Muscle layer of colon (tissue), 2 donors: ENCODE measurements at regions not wholly inside any gene's neighbourhood (a gene's known extent, or its start where the extent isn't known, plus 50 kb on each side); places are given as distances from the start of the nearest gene placed in this dataset.
"Not testable (repeated sequence)": the region's sequence is repeated elsewhere in the genome, so short reads cannot be mapped to it uniquely, and the experiment has no call there.

Experiments used
- H3K27ac ChIP-seq: one replicate; pipeline ENCODE4 v1.7.0; 2013; ENCODE audit warnings: low read depth, mild to moderate bottlenecking, low read length, moderate library complexity
- H3K27me3 ChIP-seq, 2 donors: one replicate each; pipeline ENCODE4 v1.7.0; 2013; ENCODE audit warnings: low read length in 2 of 2, mild to moderate bottlenecking in 2 of 2; ENCODE audit not compliant: insufficient read depth in 2 of 2, control insufficient read depth in 1 of 2
- H3K36me3 ChIP-seq: one replicate; pipeline ENCODE4 v1.7.0; 2013; ENCODE audit warnings: mild to moderate bottlenecking, low read length; ENCODE audit not compliant: insufficient read depth
- H3K4me1 ChIP-seq: one replicate; pipeline ENCODE4 v1.7.0; 2013; ENCODE audit warnings: mild to moderate bottlenecking, low read length; ENCODE audit not compliant: insufficient read depth
- H3K4me3 ChIP-seq, 2 donors: one replicate each; pipeline ENCODE4 v1.7.0; 2013; ENCODE audit warnings: low read length in 2 of 2, low read depth in 1 of 2, mild to moderate bottlenecking in 1 of 2, moderate library complexity in 1 of 2
- H3K9ac ChIP-seq: one replicate; pipeline ENCODE4 v1.7.0; 2013; ENCODE audit warnings: low read length
- H3K9me3 ChIP-seq: one replicate; pipeline ENCODE4 v1.7.0; 2013; ENCODE audit warnings: mild to moderate bottlenecking, low read length
- donor health status: abdominal sarcoma.
- donor health status: Adenocarcinoma of cecum.

DNA sequence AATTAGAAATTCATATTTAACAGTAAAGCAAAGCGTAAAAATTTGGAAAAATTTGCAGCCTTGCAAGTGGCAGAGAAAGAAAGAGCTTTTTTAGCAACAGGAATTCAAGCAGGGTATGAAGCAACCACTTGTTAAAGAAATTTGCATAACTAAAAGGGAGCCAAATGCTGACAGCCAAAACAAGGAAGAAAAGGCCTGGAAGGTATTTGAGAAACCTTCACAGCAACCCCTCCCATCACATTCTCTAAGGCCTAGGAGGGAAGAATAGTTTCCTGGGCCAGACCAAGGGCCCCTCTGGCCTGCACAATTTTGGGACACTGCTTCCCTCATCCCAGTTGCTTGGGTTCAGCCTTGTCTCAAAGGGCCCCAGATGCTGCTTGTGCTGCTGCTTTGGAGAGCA lies 672.4 kb upstream of the TMPRSS15 start:
- H3K4me1 ChIP-seq = no peaks in the 10 kb centered on the region
- H3K27ac ChIP-seq = no peak overlapping the region
- no peaks in the 10 kb centered on the region for H3K27me3 ChIP-seq
- no peaks in the 10 kb centered on the region for H3K9me3 ChIP-seq
- H3K9ac ChIP-seq = no peak overlapping the region
- no peaks in the 10 kb centered on the region for H3K36me3 ChIP-seq
- H3K4me3 ChIP-seq = no peak overlapping the region

GRCh38 chr21:19109694-19110093 lies 706.1 kb upstream of the TMPRSS15 start:
- no peaks in the 10 kb centered on the region for H3K9me3 ChIP-seq
- H3K27ac ChIP-seq = no peak overlapping the region

DNA sequence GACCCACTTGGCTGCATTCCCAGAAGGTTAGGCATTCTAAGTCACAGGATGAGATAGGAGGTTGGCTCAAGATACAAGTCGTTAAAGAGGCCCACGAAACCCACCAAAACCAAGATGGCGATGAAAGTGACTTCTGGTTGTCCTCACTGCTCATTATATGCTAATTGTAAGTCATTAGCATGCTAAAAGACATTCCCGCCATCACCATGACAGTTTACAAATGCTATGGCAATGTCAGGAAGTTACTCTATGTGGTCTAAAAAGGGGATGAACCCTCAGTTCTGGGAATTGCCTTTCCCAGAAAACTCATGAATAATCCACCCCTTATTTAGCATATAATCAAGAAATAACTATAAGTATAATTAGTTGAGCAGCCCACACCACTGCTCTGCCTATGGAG lies 715.7 kb upstream of the TMPRSS15 start:
- H3K9ac ChIP-seq, H3K4me1 ChIP-seq, H3K27ac ChIP-seq, H3K4me3 ChIP-seq, H3K36me3 ChIP-seq, H3K9me3 ChIP-seq, H3K27me3 ChIP-seq: not testable (repeated sequence)

More at GRCh38 chr21:19109694-19110093, 706.1 kb upstream of the TMPRSS15 start:
- Histone ChIP-seq H3K36me3 (no peaks in the 10 kb centered on the region), H3K4me1 (no peaks in the 10 kb centered on the region), H3K4me3 (no peak overlapping the region), H3K9ac (no peak overlapping the region), H3K27me3 (no peaks in the 10 kb centered on the region)

DNA sequence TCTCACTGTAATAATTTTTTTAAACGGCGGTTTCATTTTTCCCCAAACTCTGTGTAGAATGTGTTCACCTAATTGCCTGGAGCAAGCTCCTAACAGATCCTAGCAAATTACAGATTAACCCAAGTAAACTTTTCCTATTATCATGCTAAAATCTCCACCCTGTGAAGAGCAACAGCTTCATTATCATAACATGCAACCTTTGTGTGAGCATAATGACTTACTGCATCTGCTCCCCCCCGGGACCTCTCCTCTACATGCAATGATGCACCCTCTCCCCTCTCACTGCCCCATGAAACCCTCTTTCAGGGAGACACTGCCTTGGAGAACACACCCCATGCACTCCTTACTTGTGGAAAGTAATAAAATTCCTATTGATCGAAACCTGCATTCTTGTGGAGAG lies 717.0 kb upstream of the TMPRSS15 start:
- no peaks in the 10 kb centered on the region for H3K4me1 ChIP-seq
- no peaks in the 10 kb centered on the region for H3K9me3 ChIP-seq
- no peak overlapping the region for H3K4me3 ChIP-seq
- no peaks in the 10 kb centered on the region for H3K36me3 ChIP-seq
- H3K27me3 ChIP-seq = no peaks in the 10 kb centered on the region
- H3K27ac ChIP-seq = no peak overlapping the region
- H3K9ac ChIP-seq = no peak overlapping the region

- Histone ChIP-seq H3K4me1 (no peaks in the 10 kb centered on the region), H3K36me3 (no peaks in the 10 kb centered on the region), H3K27me3 (no peaks in the 10 kb centered on the region), H3K9ac (no peak overlapping the region), H3K9me3 (no peaks in the 10 kb centered on the region), H3K4me3 (no peak overlapping the region), H3K27ac (no peak overlapping the region)
Measured at GRCh38 chr21:19122356-19122755, 718.8 kb upstream of the TMPRSS15 start.

DNA sequence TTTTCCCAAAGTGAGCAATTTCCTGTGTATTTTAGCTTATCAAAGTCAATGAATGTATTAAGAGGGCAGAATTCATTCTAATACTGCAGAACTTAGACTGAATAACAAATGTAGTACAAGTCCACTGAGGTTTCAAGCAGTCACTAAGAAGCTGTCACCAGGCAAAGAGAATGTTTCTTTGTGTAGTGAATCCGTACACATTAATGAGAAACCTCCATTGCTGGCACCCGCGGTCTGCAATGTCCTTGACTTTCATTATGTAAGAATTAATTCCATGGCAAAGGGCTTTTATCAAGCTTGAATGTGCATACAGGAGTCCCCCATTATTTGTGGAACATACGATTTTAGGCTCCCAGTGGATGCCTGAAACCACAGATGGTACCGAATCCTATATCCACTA lies 719.5 kb upstream of the TMPRSS15 start:
- H3K27me3 ChIP-seq = no peaks in the 10 kb centered on the region
- H3K4me3 ChIP-seq = no peak overlapping the region
- H3K9ac ChIP-seq = no peak overlapping the region

DNA sequence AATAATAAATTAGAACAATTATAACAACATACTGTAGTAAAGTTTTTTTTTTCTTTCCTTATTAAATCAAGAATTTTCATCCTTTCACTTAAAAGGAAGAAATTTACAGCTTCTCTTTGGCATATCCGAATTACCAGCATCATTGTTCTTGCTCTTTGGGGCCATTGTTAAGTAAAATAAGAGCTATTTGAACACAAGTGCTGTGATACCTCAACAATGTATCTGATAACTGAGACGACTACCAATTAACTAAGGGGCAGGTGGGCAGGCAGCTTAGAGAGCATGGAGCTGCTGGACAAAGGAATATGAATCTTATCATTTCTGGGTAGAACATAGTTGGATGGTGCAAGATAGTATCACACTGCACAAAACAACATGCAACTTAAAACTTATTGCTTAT lies 719.9 kb upstream of the TMPRSS15 start:
- H3K4me1 ChIP-seq = no peaks in the 10 kb centered on the region
- H3K36me3 ChIP-seq = no peaks in the 10 kb centered on the region

More for the DNA sequence above, 719.5 kb upstream of the TMPRSS15 start:
- Histone ChIP-seq H3K36me3 (no peaks in the 10 kb centered on the region), H3K9me3 (no peaks in the 10 kb centered on the region), H3K4me1 (no peaks in the 10 kb centered on the region), H3K27ac (no peak overlapping the region)

GRCh38 chr21:19124691-19125090 lies 721.1 kb upstream of the TMPRSS15 start:
- no peak overlapping the region for H3K9ac ChIP-seq

More for the DNA sequence above, 719.9 kb upstream of the TMPRSS15 start:
- Histone ChIP-seq H3K27ac (no peak overlapping the region), H3K4me3 (no peak overlapping the region), H3K9me3 (no peaks in the 10 kb centered on the region), H3K27me3 (no peaks in the 10 kb centered on the region), H3K9ac (no peak overlapping the region)

GRCh38 chr21:19130379-19131028 lies 726.9 kb upstream of the TMPRSS15 start:
- Histone ChIP-seq H3K4me3 (no peak overlapping the region), H3K9ac (no peak overlapping the region), H3K36me3 (no peaks in the 10 kb centered on the region), H3K9me3 (no peaks in the 10 kb centered on the region), H3K27ac (no peak overlapping the region), H3K27me3 (no peaks in the 10 kb centered on the region), H3K4me1 (no peaks in the 10 kb centered on the region)

More at GRCh38 chr21:19124691-19125090, 721.1 kb upstream of the TMPRSS15 start:
- Histone ChIP-seq H3K4me1 (no peaks in the 10 kb centered on the region), H3K36me3 (no peaks in the 10 kb centered on the region), H3K4me3 (no peak overlapping the region), H3K27me3 (no peaks in the 10 kb centered on the region), H3K27ac (no peak overlapping the region), H3K9me3 (no peaks in the 10 kb centered on the region)

- Histone ChIP-seq H3K4me1 (no peaks in the 10 kb centered on the region), H3K9ac (no peak overlapping the region), H3K36me3 (no peaks in the 10 kb centered on the region), H3K9me3 (no peaks in the 10 kb centered on the region), H3K27me3 (no peaks in the 10 kb centered on the region), H3K27ac (no peak overlapping the region), H3K4me3 (no peak overlapping the region)
Measured at GRCh38 chr21:19141511-19141910, 737.9 kb upstream of the TMPRSS15 start.

GRCh38 chr21:19145682-19146293 lies 742.2 kb upstream of the TMPRSS15 start:
- no peaks in the 10 kb centered on the region for H3K36me3 ChIP-seq
- no peak overlapping the region for H3K27ac ChIP-seq

GRCh38 chr21:19148056-19148455 lies 744.5 kb upstream of the TMPRSS15 start:
- H3K9ac ChIP-seq = no peak overlapping the region
- no peaks in the 10 kb centered on the region for H3K36me3 ChIP-seq
- no peaks in the 10 kb centered on the region for H3K27me3 ChIP-seq
- H3K4me1 ChIP-seq = no peaks in the 10 kb centered on the region
- H3K27ac ChIP-seq = no peak overlapping the region
- H3K4me3 ChIP-seq = no peak overlapping the region
- H3K9me3 ChIP-seq = no peaks in the 10 kb centered on the region

More at GRCh38 chr21:19145682-19146293, 742.2 kb upstream of the TMPRSS15 start:
- no peak overlapping the region for H3K4me3 ChIP-seq
- no peak overlapping the region for H3K9ac ChIP-seq
- no peaks in the 10 kb centered on the region for H3K4me1 ChIP-seq
- no peaks in the 10 kb centered on the region for H3K9me3 ChIP-seq
- H3K27me3 ChIP-seq = no peaks in the 10 kb centered on the region
